ENCODE measurements at regions not wholly inside any gene's neighbourhood (a gene's known extent, or its start where the extent isn't known, plus 50 kb on each side); places are given as distances from the start of the nearest gene placed in this dataset.

DNA sequence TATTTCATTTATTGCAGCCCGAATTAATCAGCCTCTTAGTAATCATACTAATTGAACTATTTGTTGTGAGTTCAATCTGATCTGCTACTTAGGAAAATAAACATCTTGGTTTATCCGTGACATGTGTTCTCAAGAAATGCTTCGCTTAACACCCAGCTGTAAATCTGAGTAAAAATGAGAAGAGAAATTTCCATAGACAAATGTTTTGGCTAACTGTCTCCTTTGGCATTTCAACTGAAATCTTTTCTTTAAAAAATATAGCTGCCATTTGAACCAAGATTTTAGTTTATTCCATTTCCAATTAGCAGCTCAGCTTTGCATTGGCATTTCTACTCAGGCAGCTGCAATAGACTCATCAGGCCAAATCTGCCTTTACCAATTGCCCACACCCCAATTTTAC is 180.5 kb upstream of the PTER start (continued):
- TF ChIP-seq, protein P1, sequence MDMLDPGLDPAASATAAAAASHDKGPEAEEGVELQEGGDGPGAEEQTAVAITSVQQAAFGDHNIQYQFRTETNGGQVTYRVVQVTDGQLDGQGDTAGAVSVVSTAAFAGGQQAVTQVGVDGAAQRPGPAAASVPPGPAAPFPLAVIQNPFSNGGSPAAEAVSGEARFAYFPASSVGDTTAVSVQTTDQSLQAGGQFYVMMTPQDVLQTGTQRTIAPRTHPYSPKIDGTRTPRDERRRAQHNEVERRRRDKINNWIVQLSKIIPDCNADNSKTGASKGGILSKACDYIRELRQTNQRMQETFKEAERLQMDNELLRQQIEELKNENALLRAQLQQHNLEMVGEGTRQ (IDR thresholded peaks at IDR 0.05; ENCODE audit: low read length), result no peak
